ENCODE measurements at regions not wholly inside any gene's neighbourhood (a gene's known extent, or its start where the extent isn't known, plus 50 kb on each side); places are given as distances from the start of the nearest gene placed in this dataset.

- in situ Hi-C loops (cut with MboI; ENCODE audit: low sequenced_read_pairs): no loop called here
Measured at GRCh38 chr11:11177156-11177808, 175.8 kb downstream of the CSNK2A3 start.

GRCh38 chr11:11173316-11174025, 179.6 kb downstream of the CSNK2A3 start:
- in situ Hi-C loops (cut with MboI; ENCODE audit: low sequenced_read_pairs): no loop called here

- in situ Hi-C loops (cut with MboI; ENCODE audit: low sequenced_read_pairs): no loop called here
Measured at GRCh38 chr11:11171854-11172253, 181.2 kb downstream of the CSNK2A3 start.

- in situ Hi-C loops (cut with MboI; ENCODE audit: low sequenced_read_pairs): no loop called here
Measured at GRCh38 chr11:11171285-11171684, 181.8 kb downstream of the CSNK2A3 start.

- in situ Hi-C loops (cut with MboI; ENCODE audit: low sequenced_read_pairs): no loop called here
Measured at GRCh38 chr11:11170352-11171084, 182.5 kb downstream of the CSNK2A3 start.

- in situ Hi-C loops (cut with MboI; ENCODE audit: low sequenced_read_pairs): no loop called here
Measured at GRCh38 chr11:11169715-11170351, 183.2 kb downstream of the CSNK2A3 start.

- in situ Hi-C loops (cut with MboI; ENCODE audit: low sequenced_read_pairs): no loop called here
Measured at GRCh38 chr11:11167806-11168205, 185.2 kb downstream of the CSNK2A3 start.

GRCh38 chr11:11164334-11164690, 188.7 kb downstream of the CSNK2A3 start:
- in situ Hi-C loops (cut with MboI; ENCODE audit: low sequenced_read_pairs): no loop called here

- in situ Hi-C loops (cut with MboI; ENCODE audit: low sequenced_read_pairs): no loop called here
Measured at GRCh38 chr11:11163669-11164333, 189.2 kb downstream of the CSNK2A3 start.

- in situ Hi-C loops (cut with MboI; ENCODE audit: low sequenced_read_pairs): no loop called here
Measured at GRCh38 chr11:11163236-11163635, 189.8 kb downstream of the CSNK2A3 start.

GRCh38 chr11:11157185-11157584, 195.9 kb downstream of the CSNK2A3 start:
- in situ Hi-C loops (cut with MboI; ENCODE audit: low sequenced_read_pairs): no loop called here

- in situ Hi-C loops (cut with MboI; ENCODE audit: low sequenced_read_pairs): no loop called here
Measured at GRCh38 chr11:11155962-11156815, 196.9 kb downstream of the CSNK2A3 start.

- in situ Hi-C loops (cut with MboI; ENCODE audit: low sequenced_read_pairs): no loop called here
Measured at GRCh38 chr11:11152877-11153276, 200.2 kb downstream of the CSNK2A3 start.

- in situ Hi-C loops (cut with MboI; ENCODE audit: low sequenced_read_pairs): no loop called here
Measured at GRCh38 chr11:11149671-11150459, 203.2 kb downstream of the CSNK2A3 start.

- in situ Hi-C loops (cut with MboI; ENCODE audit: low sequenced_read_pairs): no loop called here
Measured at GRCh38 chr11:11148596-11148995, 204.5 kb downstream of the CSNK2A3 start.

GRCh38 chr11:11148104-11148509, 204.9 kb downstream of the CSNK2A3 start:
- in situ Hi-C loops (cut with MboI; ENCODE audit: low sequenced_read_pairs): no loop called here

- in situ Hi-C loops (cut with MboI; ENCODE audit: low sequenced_read_pairs): no loop called here
Measured at GRCh38 chr11:11146830-11147229, 206.2 kb downstream of the CSNK2A3 start.

GRCh38 chr11:11143849-11144248, 209.2 kb downstream of the CSNK2A3 start:
- in situ Hi-C loops (cut with MboI; ENCODE audit: low sequenced_read_pairs): no loop called here

GRCh38 chr11:11142430-11142829, 210.6 kb downstream of the CSNK2A3 start:
- in situ Hi-C loops (cut with MboI; ENCODE audit: low sequenced_read_pairs): no loop called here
